Peyer's patch (tissue), 4 donors: ENCODE measurements at regions not wholly inside any gene's neighbourhood (a gene's known extent, or its start where the extent isn't known, plus 50 kb on each side); places are given as distances from the start of the nearest gene placed in this dataset.

Source experiments
- POLR2A ChIP-seq, 2 donors: fragments of 450-650 bp; IDR thresholded peaks; one replicate each; pipeline ENCODE4 v1.5.1; 2017; ENCODE audit warnings: antibody characterized with exemption in 2 of 2, mild to moderate bottlenecking in 2 of 2, moderate library complexity in 2 of 2
- TF ChIP-seq, protein P1 (sequence below), 6 experiments: fragments of 450-650 bp in 4 of 6; fragments of 200-600 bp in 2 of 6; sonication (generic) in 1 of 6; IDR thresholded peaks; one replicate each; pipeline ENCODE4 v1.5.1; 2017 to 2019; ENCODE audit warnings: antibody characterized with exemption in 6 of 6, mild to moderate bottlenecking in 3 of 6, moderate library complexity in 1 of 6

DNA sequence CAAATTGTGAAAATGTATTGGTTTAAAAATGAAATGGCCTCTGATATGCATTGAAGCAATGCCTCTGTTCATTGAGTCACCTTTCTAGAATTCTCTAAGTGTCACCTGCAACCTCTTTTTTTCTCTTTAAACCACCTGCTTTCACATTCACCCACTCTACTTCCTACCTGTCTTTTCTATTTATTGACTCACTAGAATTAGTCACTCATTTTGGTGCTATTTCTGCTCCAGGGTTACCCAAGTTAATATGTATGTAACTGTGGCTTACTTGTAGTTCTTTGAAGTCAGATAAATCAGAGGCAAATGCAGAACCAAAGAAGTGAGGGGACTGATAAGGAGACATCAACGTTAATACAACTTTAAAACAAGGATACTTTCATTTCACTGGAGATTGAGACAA is 674.7 kb downstream of the CCSER2 start:
- TF ChIP-seq, protein P1, sequence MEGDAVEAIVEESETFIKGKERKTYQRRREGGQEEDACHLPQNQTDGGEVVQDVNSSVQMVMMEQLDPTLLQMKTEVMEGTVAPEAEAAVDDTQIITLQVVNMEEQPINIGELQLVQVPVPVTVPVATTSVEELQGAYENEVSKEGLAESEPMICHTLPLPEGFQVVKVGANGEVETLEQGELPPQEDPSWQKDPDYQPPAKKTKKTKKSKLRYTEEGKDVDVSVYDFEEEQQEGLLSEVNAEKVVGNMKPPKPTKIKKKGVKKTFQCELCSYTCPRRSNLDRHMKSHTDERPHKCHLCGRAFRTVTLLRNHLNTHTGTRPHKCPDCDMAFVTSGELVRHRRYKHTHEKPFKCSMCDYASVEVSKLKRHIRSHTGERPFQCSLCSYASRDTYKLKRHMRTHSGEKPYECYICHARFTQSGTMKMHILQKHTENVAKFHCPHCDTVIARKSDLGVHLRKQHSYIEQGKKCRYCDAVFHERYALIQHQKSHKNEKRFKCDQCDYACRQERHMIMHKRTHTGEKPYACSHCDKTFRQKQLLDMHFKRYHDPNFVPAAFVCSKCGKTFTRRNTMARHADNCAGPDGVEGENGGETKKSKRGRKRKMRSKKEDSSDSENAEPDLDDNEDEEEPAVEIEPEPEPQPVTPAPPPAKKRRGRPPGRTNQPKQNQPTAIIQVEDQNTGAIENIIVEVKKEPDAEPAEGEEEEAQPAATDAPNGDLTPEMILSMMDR (IDR thresholded peaks at IDR 0.05): no peak
- TF ChIP-seq POLR2A (IDR thresholded peaks at IDR 0.05): no peak
